SK-N-SH (cell line): ENCODE measurements at regions not wholly inside any gene's neighbourhood (a gene's known extent, or its start where the extent isn't known, plus 50 kb on each side); places are given as distances from the start of the nearest gene placed in this dataset.

ENCODE experiments used
- CTCF ChIA-PET: fragments of 300-600, 350-600 bp; formaldehyde crosslinking; extraction: SDS; loops from one replicate; lab custom pipeline; 2021; lab: Yijun Ruan, JAX
- POLR2A ChIA-PET: fragments of 350-600 bp; sonication (Branson Sonifier 250); formaldehyde crosslinking; extraction: SDS; loops from one replicate; lab custom pipeline; 2020; ENCODE audit warnings: antibody characterized with exemption, inconsistent platforms; lab: Yijun Ruan, JAX
- DNase-seq: peaks from one replicate; pipeline ENCODE4 v3.0.0; 2012
- H2AFZ ChIP-seq: fragments of 200-600 bp; sonication (generic); 2 replicates; pipeline ENCODE4 v1.8.1; 2016; ENCODE audit warnings: antibody characterized with exemption, mild to moderate bottlenecking, low read depth
- H3F3A ChIP-seq: fragments of 200-600 bp; sonication (generic); replicated peaks from 2 replicates; pipeline ENCODE3; 2016; ENCODE audit warnings: antibody characterized with exemption, mild to moderate bottlenecking; ENCODE audit not compliant: insufficient read depth
- H3K27ac ChIP-seq, 2 experiments: fragments of 200-500 bp in 1 of 2; fragments of 200-600 bp in 1 of 2; sonication (Bioruptor generic) in 1 of 2; sonication (generic), shearing (Covaris generic) in 1 of 2; 2 replicates each; pipeline versions ENCODE4 v1.5.1 to v1.6.1; 2014 to 2016; ENCODE audit warnings: low read depth in 2 of 2, inconsistent platforms in 1 of 2, low read length in 1 of 2, mild to moderate bottlenecking in 1 of 2, mixed read lengths in 1 of 2
- H3K27me3 ChIP-seq: fragments of 200-600 bp; sonication (generic), shearing (Covaris generic); 2 replicates; pipeline ENCODE4 v1.6.1; 2016; ENCODE audit warnings: mixed run types; ENCODE audit not compliant: insufficient read depth
- H3K36me3 ChIP-seq, 2 experiments: fragments of 200-500 bp in 1 of 2; fragments of 200-600 bp in 1 of 2; sonication (Bioruptor generic) in 1 of 2; sonication (generic) in 1 of 2; replicated peaks in 1 of 2; 2 replicates each; pipeline versions ENCODE3 to v1.5.1; 2014 to 2016; ENCODE audit warnings: low read length in 1 of 2, mild to moderate bottlenecking in 1 of 2; ENCODE audit not compliant: insufficient read depth in 2 of 2, control insufficient read depth in 1 of 2
- H3K4me1 ChIP-seq, 2 experiments: fragments of 200-500 bp in 1 of 2; fragments of 200-600 bp in 1 of 2; sonication (Bioruptor generic) in 1 of 2; sonication (generic), shearing (Covaris generic) in 1 of 2; 2 replicates each; pipeline versions ENCODE4 v1.5.1 to v1.6.1; 2014 to 2016; ENCODE audit warnings: low read depth in 1 of 2, low read length in 1 of 2, mixed run types in 1 of 2; ENCODE audit not compliant: insufficient read depth in 2 of 2, control insufficient read depth in 1 of 2
- H3K4me2 ChIP-seq: fragments of 200-600 bp; sonication (generic), shearing (Covaris generic); 2 replicates; pipeline ENCODE4 v1.6.1; 2017; ENCODE audit warnings: mixed run types
- H3K4me3 ChIP-seq, 2 experiments: fragments of 200-500 bp in 1 of 2; fragments of 200-600 bp in 1 of 2; sonication (Bioruptor generic) in 1 of 2; sonication (generic), shearing (Covaris generic) in 1 of 2; 2 replicates each; pipeline versions ENCODE4 v1.5.1 to v1.8.1; 2014 to 2016; ENCODE audit warnings: low read depth in 2 of 2, inconsistent platforms in 1 of 2, low read length in 1 of 2, mild to moderate bottlenecking in 1 of 2, mixed read lengths in 1 of 2, moderate library complexity in 1 of 2
- H3K79me2 ChIP-seq: fragments of 200-600 bp; sonication (generic); 2 replicates; pipeline ENCODE4 v1.8.1; 2017; ENCODE audit warnings: mild to moderate bottlenecking; ENCODE audit not compliant: insufficient read depth
- H3K9ac ChIP-seq: fragments of 200-600 bp; sonication (generic); 2 replicates; pipeline ENCODE4 v1.6.1; 2017; ENCODE audit warnings: mixed run types
- H3K9me2 ChIP-seq: fragments of 200-600 bp; sonication (generic); 2 replicates; pipeline ENCODE4 v1.6.1; 2017; ENCODE audit warnings: mixed run types
- H3K9me3 ChIP-seq: fragments of 200-600 bp; sonication (generic); 2 replicates; pipeline ENCODE4 v1.6.1; 2017; ENCODE audit warnings: mixed run types, mild to moderate bottlenecking, moderate library complexity
- H4K20me1 ChIP-seq: fragments of 200-600 bp; sonication (generic); 2 replicates; pipeline ENCODE4 v1.6.1; 2017; ENCODE audit warnings: mild to moderate bottlenecking, mixed run types; ENCODE audit not compliant: insufficient read depth
- EP300 ChIP-seq, 2 experiments: IDR thresholded peaks; 2 replicates each; pipeline versions ENCODE4 v1.4.0 to v1.6.1; 2012; ENCODE audit warnings: borderline replicate concordance in 1 of 2, low read depth in 1 of 2, low read length in 1 of 2
- EZH2phosphoT487 ChIP-seq: fragments of 200-600 bp; sonication (generic); IDR thresholded peaks from 2 replicates; pipeline ENCODE4 v1.6.1; 2017; ENCODE audit warnings: low read depth, mixed run types, mild to moderate bottlenecking, antibody characterized with exemption, moderate library complexity, borderline replicate concordance
- FOXJ3 ChIP-seq: sonication (generic); formaldehyde crosslinking; IDR thresholded peaks from 2 replicates; pipeline ENCODE4 v1.5.1; 2020; ENCODE audit warnings: mild to moderate bottlenecking, missing genetic modification reagents
- FOXM1 ChIP-seq: IDR thresholded peaks from 2 replicates; pipeline ENCODE4 v1.4.0; 2012; ENCODE audit warnings: low read depth, mild to moderate bottlenecking
- GABPA ChIP-seq: IDR thresholded peaks from 2 replicates; pipeline ENCODE4 v1.4.0; 2012; ENCODE audit warnings: low read depth, mild to moderate bottlenecking
- GATA2 ChIP-seq: sonication (generic); formaldehyde crosslinking; IDR thresholded peaks from 2 replicates; pipeline ENCODE4 v1.5.0; 2020; ENCODE audit warnings: mild to moderate bottlenecking, missing genetic modification reagents
- JUND ChIP-seq: IDR thresholded peaks from 2 replicates; pipeline ENCODE4 v1.4.0; 2012
- MEF2A ChIP-seq: IDR thresholded peaks from 2 replicates; pipeline ENCODE4 v1.4.0; 2012; ENCODE audit warnings: low read depth, borderline replicate concordance
- MXI1 ChIP-seq: IDR thresholded peaks from 2 replicates; pipeline ENCODE4 v1.6.1; 2012; ENCODE audit warnings: mild to moderate bottlenecking, low read depth, low read length, improper control_type of control experiment
- POLR2AphosphoS5 ChIP-seq: IDR thresholded peaks from 2 replicates; pipeline ENCODE4 v1.6.1; 2012; ENCODE audit warnings: low read depth, low read length
- RAD21 ChIP-seq: IDR thresholded peaks from 2 replicates; pipeline ENCODE4 v1.6.1; 2012; ENCODE audit warnings: mild to moderate bottlenecking, low read length
- RXRA ChIP-seq: IDR thresholded peaks from 2 replicates; pipeline ENCODE4 v1.4.0; 2012; ENCODE audit warnings: low read depth, mild to moderate bottlenecking, borderline replicate concordance
- SIN3A ChIP-seq: IDR thresholded peaks from 2 replicates; pipeline ENCODE4 v1.6.1; 2012; ENCODE audit warnings: low read depth, mild to moderate bottlenecking, low read length, moderate library complexity, borderline replicate concordance
- TAF1 ChIP-seq: IDR thresholded peaks from 2 replicates; pipeline ENCODE4 v1.6.1; 2012; ENCODE audit warnings: low read depth, mild to moderate bottlenecking, low read length, moderate library complexity, borderline replicate concordance
- TEAD4 ChIP-seq: IDR thresholded peaks from 2 replicates; pipeline ENCODE4 v1.4.0; 2012; ENCODE audit warnings: mild to moderate bottlenecking, borderline replicate concordance; ENCODE audit not compliant: insufficient read depth
- USF1 ChIP-seq: IDR thresholded peaks from 2 replicates; pipeline ENCODE4 v1.4.0; 2012; ENCODE audit warnings: low read depth, borderline replicate concordance
- WGBS: methylation state at CpG from one replicate; pipeline ENCODE4 v1.1.6; 2017; ENCODE audit warnings: low lambda C conversion rate; 5-methylcytosine and 5-hydroxymethylcytosine counted together
- TF ChIP-seq, protein P1 (sequence below): fragments of 200-600 bp; sonication (generic); IDR thresholded peaks from 2 replicates; pipeline ENCODE4 v1.6.1; 2017; ENCODE audit warnings: antibody characterized with exemption, mild to moderate bottlenecking, moderate library complexity
- TF ChIP-seq, protein P2 (sequence below): fragments of 150-350 bp; IDR thresholded peaks from 2 replicates; pipeline ENCODE4 v1.6.1; 2016; ENCODE audit warnings: mild to moderate bottlenecking, low read depth, low read length
- TF ChIP-seq, protein P3 (sequence below): IDR thresholded peaks from 2 replicates; pipeline ENCODE4; 2012

GRCh38 chr1:55885619-55886018, 670.5 kb upstream of the USP24 start:
- no peaks in the 10 kb centered on the region for H3F3A ChIP-seq
- peaks cover 0 to 24% of the 10 kb centered on the region in 2 experiments; a peak in 2 of 4 replicates for H3K4me1 ChIP-seq
- H3K27me3 ChIP-seq: no peaks in the 10 kb centered on the region
- H3K4me2 ChIP-seq: no peak overlapping the region
- H4K20me1 ChIP-seq: no peaks in the 10 kb centered on the region
- H3K27ac ChIP-seq: peak overlapping the region in 1 of 2 experiments; percentile 96; a peak in 2 of 4 replicates
- H3K4me3 ChIP-seq: no peak overlapping the region
- TF ChIP-seq FOXJ3 (CRISPR knock-in tag): no peak
- no peak for TF ChIP-seq JUND
- no peak for TF ChIP-seq MEF2A
- TF ChIP-seq, protein P1, sequence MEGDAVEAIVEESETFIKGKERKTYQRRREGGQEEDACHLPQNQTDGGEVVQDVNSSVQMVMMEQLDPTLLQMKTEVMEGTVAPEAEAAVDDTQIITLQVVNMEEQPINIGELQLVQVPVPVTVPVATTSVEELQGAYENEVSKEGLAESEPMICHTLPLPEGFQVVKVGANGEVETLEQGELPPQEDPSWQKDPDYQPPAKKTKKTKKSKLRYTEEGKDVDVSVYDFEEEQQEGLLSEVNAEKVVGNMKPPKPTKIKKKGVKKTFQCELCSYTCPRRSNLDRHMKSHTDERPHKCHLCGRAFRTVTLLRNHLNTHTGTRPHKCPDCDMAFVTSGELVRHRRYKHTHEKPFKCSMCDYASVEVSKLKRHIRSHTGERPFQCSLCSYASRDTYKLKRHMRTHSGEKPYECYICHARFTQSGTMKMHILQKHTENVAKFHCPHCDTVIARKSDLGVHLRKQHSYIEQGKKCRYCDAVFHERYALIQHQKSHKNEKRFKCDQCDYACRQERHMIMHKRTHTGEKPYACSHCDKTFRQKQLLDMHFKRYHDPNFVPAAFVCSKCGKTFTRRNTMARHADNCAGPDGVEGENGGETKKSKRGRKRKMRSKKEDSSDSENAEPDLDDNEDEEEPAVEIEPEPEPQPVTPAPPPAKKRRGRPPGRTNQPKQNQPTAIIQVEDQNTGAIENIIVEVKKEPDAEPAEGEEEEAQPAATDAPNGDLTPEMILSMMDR: no peak
- no peak for TF ChIP-seq EP300 (IDR thresholded peaks at IDR 0.05; ENCODE audit: borderline replicate concordance in 1 of 2, low read depth in 1 of 2, low read length in 1 of 2)
- TF ChIP-seq GATA2 (CRISPR knock-in tag): no peak
- TF ChIP-seq FOXM1: no peak
- no peak for TF ChIP-seq MXI1
- TF ChIP-seq POLR2AphosphoS5: no peak
- ChIA-PET CTCF (interaction anchor here (1.0 kb wide), 1 partner anchor 117 kb away, joined by 3 read pairs; no protein-coding TSS in a partner anchor), POLR2A (no interaction called here)
- no peak for DNase-seq
- no peaks in the 10 kb centered on the region for H3K9me3 ChIP-seq
- 82% methylated on average over 2 of the region's 2 CpGs for WGBS
- no peaks in the 10 kb centered on the region for H3K9me2 ChIP-seq
- H3K36me3 ChIP-seq: no peaks in the 10 kb centered on the region
- H3K9ac ChIP-seq: no peak overlapping the region
- H3K79me2 ChIP-seq: no peaks in the 10 kb centered on the region
- no peak overlapping the region for H2AFZ ChIP-seq

- WGBS: 84% methylated on average over 6 of the region's 6 CpGs
- no peak for DNase-seq
- no peak overlapping the region for H3K4me3 ChIP-seq
- H4K20me1 ChIP-seq: no peaks in the 10 kb centered on the region
- no peaks in the 10 kb centered on the region for H3K9me2 ChIP-seq
- H3K36me3 ChIP-seq: no peaks in the 10 kb centered on the region
- no peaks in the 10 kb centered on the region for H3F3A ChIP-seq
- peaks cover 0 to 20% of the 10 kb centered on the region in 2 experiments; a peak in 2 of 4 replicates for H3K4me1 ChIP-seq
- no peaks in the 10 kb centered on the region for H3K79me2 ChIP-seq
- H3K9ac ChIP-seq: no peak overlapping the region
- POLR2A ChIA-PET: no interaction called here
- H3K27ac ChIP-seq: no peak overlapping the region
- CTCF ChIA-PET: no interaction called here
- no peaks in the 10 kb centered on the region for H3K9me3 ChIP-seq
- no peaks in the 10 kb centered on the region for H3K27me3 ChIP-seq
- no peak overlapping the region for H2AFZ ChIP-seq
- H3K4me2 ChIP-seq: no peak overlapping the region
- TF ChIP-seq EZH2phosphoT487: no peak
- no peak for TF ChIP-seq GATA2 (CRISPR knock-in tag)
- TF ChIP-seq FOXJ3 (CRISPR knock-in tag): no peak
- TF ChIP-seq FOXM1: no peak
- no peak for TF ChIP-seq TAF1
- no peak for TF ChIP-seq JUND
- TF ChIP-seq, protein P1: no peak
- TF ChIP-seq USF1: no peak
- TF ChIP-seq GABPA: no peak
- TF ChIP-seq, protein P2, sequence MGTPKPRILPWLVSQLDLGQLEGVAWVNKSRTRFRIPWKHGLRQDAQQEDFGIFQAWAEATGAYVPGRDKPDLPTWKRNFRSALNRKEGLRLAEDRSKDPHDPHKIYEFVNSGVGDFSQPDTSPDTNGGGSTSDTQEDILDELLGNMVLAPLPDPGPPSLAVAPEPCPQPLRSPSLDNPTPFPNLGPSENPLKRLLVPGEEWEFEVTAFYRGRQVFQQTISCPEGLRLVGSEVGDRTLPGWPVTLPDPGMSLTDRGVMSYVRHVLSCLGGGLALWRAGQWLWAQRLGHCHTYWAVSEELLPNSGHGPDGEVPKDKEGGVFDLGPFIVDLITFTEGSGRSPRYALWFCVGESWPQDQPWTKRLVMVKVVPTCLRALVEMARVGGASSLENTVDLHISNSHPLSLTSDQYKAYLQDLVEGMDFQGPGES: no peak
- no peak for TF ChIP-seq TEAD4
- TF ChIP-seq, protein P3, sequence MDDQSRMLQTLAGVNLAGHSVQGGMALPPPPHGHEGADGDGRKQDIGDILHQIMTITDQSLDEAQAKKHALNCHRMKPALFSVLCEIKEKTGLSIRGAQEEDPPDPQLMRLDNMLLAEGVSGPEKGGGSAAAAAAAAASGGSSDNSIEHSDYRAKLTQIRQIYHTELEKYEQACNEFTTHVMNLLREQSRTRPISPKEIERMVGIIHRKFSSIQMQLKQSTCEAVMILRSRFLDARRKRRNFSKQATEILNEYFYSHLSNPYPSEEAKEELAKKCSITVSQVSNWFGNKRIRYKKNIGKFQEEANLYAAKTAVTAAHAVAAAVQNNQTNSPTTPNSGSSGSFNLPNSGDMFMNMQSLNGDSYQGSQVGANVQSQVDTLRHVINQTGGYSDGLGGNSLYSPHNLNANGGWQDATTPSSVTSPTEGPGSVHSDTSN: no peak
- TF ChIP-seq SIN3A: no peak
- TF ChIP-seq RAD21: no peak
- TF ChIP-seq POLR2AphosphoS5: no peak
- no peak for TF ChIP-seq RXRA
These were observed 667.8 kb upstream of the USP24 start for GRCh38 chr1:55882931-55883330.
